Frontal cortex (tissue), 3 donors: ENCODE measurements at regions not wholly inside any gene's neighbourhood (a gene's known extent, or its start where the extent isn't known, plus 50 kb on each side); places are given as distances from the start of the nearest gene placed in this dataset.

Source experiments
- DNase-seq, 2 donors: peaks; one replicate each; pipeline ENCODE4 v3.0.0; 2012; ENCODE audit warnings: low spot score in 2 of 2
- FAIRE-seq: peaks from 2 replicates; lab custom pipeline; 2012; peaks lifted over from hg19 to GRCh38; lab: Jason Lieb, UNC
- donor health status: control.
- donor health status: control.
- donor health status: control.

GRCh38 chr2:129709956-129710598, 269.4 kb upstream of the RAB6C start:
- DNase-seq (no peak), FAIRE-seq (no peak)

GRCh38 chr2:129710670-129711495, 268.6 kb upstream of the RAB6C start:
- FAIRE-seq (no peak), DNase-seq (no peak)

DNA sequence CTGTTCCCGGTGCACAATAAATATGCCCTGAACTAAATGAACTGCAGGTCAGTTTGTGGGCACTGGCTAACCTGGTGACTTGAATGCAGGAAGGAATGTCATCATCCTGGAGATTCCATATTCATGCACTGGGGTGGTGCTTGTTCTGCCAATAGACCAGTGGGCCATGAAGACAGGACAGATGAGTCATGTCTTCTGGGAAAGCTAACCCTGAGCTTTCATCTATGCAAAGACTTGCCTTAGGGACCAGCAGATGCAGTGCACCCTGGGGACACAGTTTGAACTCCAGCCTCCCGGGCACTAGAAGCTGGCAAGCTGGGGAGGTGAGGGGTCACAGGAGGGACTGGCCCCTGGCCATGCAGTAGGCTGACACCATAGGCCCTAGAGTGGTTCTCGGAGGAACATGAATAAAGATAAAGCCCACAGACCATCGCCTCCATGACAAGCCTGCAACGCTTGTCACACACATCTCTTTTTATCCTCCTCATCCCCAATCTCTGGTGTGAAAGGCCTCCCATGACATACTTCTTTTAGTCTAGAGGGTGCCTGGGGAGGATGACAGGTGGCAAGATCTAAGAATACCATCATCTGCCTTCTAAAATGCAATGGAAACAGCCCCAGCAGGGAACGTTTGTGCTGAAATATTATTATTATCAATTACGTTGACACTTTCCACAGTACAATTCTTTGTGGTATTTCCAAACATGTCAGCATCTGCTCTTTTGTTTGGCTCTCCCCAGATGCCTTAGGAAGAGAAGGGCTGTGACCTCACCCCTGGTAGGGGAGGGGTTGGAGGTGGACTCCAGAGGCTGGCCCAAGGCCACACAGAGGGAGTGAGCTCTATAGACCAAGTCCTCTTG, 267.4 kb upstream of the RAB6C start:
- no peak for DNase-seq

DNA sequence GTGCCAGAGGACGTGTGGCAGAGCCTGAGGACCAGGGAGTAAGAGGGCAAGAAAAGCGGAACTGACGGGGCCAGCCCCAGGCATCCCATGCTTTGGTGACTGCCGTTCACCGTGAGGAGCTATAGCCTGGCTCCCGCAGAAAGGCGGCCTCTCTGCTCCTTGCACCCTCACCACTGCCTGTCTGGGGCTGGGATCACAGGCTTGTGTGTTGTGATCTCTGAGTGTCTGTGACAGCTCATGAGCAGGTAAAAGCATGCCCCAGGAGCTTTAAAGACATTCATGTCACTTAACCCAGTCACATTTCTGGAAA, 266.8 kb upstream of the RAB6C start:
- DNase-seq: no peak
- FAIRE-seq: no peak

More for the DNA sequence above, 267.4 kb upstream of the RAB6C start:
- no peak for FAIRE-seq

GRCh38 chr2:129713337-129713736, 266.1 kb upstream of the RAB6C start:
- FAIRE-seq: no peak
- DNase-seq: no peak

GRCh38 chr2:129716781-129717559, 262.5 kb upstream of the RAB6C start:
- no peak for FAIRE-seq
- no peak for DNase-seq

- DNase-seq: no peak
- FAIRE-seq: no peak
Observed at GRCh38 chr2:129717560-129718130, 261.8 kb upstream of the RAB6C start.

DNA sequence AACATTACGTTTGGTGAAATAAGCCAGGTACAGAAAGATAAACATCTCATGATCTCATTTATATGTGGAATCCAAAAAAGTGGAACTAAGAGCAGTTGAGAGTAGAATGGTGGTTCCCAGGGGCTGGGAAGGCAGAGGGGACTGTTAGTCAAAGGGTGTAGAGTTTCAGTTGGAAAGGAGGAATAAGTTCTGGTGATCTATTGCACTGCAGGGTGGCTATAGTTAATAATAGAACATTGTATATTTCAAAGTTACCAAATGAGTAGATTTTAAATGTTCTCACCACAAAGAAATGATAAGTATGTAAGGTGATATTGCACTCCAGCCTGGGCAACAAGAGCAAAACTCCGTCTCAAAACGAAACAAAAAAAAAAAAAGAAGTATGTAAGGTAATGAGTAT, 260.1 kb upstream of the RAB6C start:
- no peak for DNase-seq
- FAIRE-seq: no peak

DNA sequence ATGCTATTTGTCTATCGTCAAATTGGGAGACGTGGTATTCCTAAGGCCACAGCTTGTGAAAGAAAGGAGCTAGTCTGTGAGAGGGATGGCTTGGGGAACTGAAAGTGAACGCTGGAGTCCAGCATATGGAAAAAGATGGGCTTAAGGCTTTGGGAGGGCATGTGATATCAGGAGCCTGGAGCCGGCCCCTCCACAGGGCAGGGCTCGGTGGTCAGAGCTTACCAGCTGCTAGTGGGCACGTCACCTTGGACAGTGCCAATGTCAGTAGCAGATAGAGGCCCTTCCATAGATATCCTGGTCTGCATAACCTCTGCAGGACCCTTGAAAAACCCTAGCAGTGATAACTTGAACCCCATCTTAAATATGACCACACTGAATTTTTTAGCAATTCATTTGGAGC, 259.1 kb upstream of the RAB6C start:
- no peak for DNase-seq
- no peak for FAIRE-seq

- FAIRE-seq (no peak), DNase-seq (no peak)
Observed at GRCh38 chr2:129720761-129721160, 258.7 kb upstream of the RAB6C start.

DNA sequence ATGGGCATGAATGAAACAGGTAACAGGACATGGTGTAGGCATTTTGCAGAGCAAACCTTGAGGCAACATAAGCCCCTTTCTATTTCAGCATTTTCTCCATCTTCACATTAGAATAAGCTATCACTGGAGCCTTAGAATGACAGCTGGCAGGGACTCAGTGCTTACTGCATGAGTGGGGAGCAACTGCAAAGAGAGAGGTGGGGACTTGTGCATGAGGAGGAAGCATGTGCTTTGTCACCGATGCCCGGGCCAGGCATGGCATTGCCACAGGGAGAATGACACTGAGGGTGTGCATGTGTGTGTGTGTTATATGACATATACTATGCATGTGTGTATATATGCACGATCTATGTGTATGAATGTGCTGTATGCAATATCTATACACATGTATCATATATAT, 258.2 kb upstream of the RAB6C start:
- FAIRE-seq (no peak), DNase-seq (no peak)

- FAIRE-seq: no peak
- no peak for DNase-seq
Observed at GRCh38 chr2:129721846-129722245, 257.6 kb upstream of the RAB6C start.

- DNase-seq (no peak), FAIRE-seq (no peak)
Observed at GRCh38 chr2:129722306-129723019, 257.0 kb upstream of the RAB6C start.

- no peak for FAIRE-seq
Observed at GRCh38 chr2:129723277-129724020, 256.0 kb upstream of the RAB6C start.

GRCh38 chr2:129724021-129724757, 255.3 kb upstream of the RAB6C start:
- DNase-seq (no peak), FAIRE-seq (no peak)

More at GRCh38 chr2:129723277-129724020, 256.0 kb upstream of the RAB6C start:
- no peak for DNase-seq

GRCh38 chr2:129726216-129726615, 253.2 kb upstream of the RAB6C start:
- FAIRE-seq (no peak), DNase-seq (no peak)

GRCh38 chr2:129727286-129727685, 252.2 kb upstream of the RAB6C start:
- FAIRE-seq (no peak), DNase-seq (no peak)
